GM12891 (cell line): ENCODE measurements at regions not wholly inside any gene's neighbourhood (a gene's known extent, or its start where the extent isn't known, plus 50 kb on each side); places are given as distances from the start of the nearest gene placed in this dataset.

Experiments
- POLR2A ChIP-seq: IDR thresholded peaks from 2 replicates; pipeline ENCODE4 v1.6.1; 2011; ENCODE audit warnings: low read depth, low read length, control low read depth
- POLR2AphosphoS5 ChIP-seq: IDR thresholded peaks from 2 replicates; pipeline ENCODE4 v1.6.1; 2011; ENCODE audit warnings: low read depth, low read length, control low read depth
- TAF1 ChIP-seq: IDR thresholded peaks from 2 replicates; pipeline ENCODE4 v1.6.1; 2011; ENCODE audit warnings: low read depth, low read length, control low read depth

- TF ChIP-seq POLR2AphosphoS5 (no peak; the same call in 1 of the 2 replicates), POLR2A (peak; percentile 40; the same call in 1 of the 2 replicates), TAF1 (0 out of 2 replicates have a peak, but pooled peaks have one; percentile 20)
These were observed 67.9 kb upstream of the AKAP13 start for GRCh38 chr15:85312486-85312885.
